Posterior vena cava (tissue), 2 donors: ENCODE measurements at regions not wholly inside any gene's neighbourhood (a gene's known extent, or its start where the extent isn't known, plus 50 kb on each side); places are given as distances from the start of the nearest gene placed in this dataset.

Experiments used
- DNase-seq: peaks from one replicate; pipeline ENCODE4 v3.0.0-alpha.2; 2020; ENCODE audit warnings: low spot score
- intact Hi-C, 2 donors: fragments of 100-400 bp; cut with DNase I; formaldehyde crosslinking; loops; one replicate each; pipeline versions ENCODE4 v1.14.1 to v1.14.2; 2022 to 2023
- donor health status: DM: yes; HTN: yes; CAD: no.
- donor health status: DM: yes; HTN: yes; CAD: no.

GRCh38 chr7:153454306-153454705 lies 597.9 kb upstream of the DPP6 start:
- intact Hi-C loops: no loop called here
- no peak for DNase-seq

GRCh38 chr7:153457746-153458145 lies 594.5 kb upstream of the DPP6 start:
- intact Hi-C loops: no loop called here
- no peak for DNase-seq

- DNase-seq: no peak
- intact Hi-C loops: no loop called here
Observed at GRCh38 chr7:153470004-153470671, 582.1 kb upstream of the DPP6 start.

- no peak for DNase-seq
- intact Hi-C loops: no loop called here
Observed at GRCh38 chr7:153472516-153472915, 579.7 kb upstream of the DPP6 start.

- DNase-seq: no peak
- intact Hi-C loops: no loop called here
Observed at GRCh38 chr7:153473185-153473584, 579.0 kb upstream of the DPP6 start.

- intact Hi-C loops: no loop called here
- no peak for DNase-seq
Observed at GRCh38 chr7:153475239-153475638, 577.0 kb upstream of the DPP6 start.

- intact Hi-C loops: no loop called here
- DNase-seq: no peak
Observed at GRCh38 chr7:153476166-153476565, 576.0 kb upstream of the DPP6 start.

GRCh38 chr7:153496257-153496656 lies 555.9 kb upstream of the DPP6 start:
- no peak for DNase-seq
- intact Hi-C loops: no loop called here

- no peak for DNase-seq
- intact Hi-C loops: no loop called here
Observed at GRCh38 chr7:153503093-153503492, 549.1 kb upstream of the DPP6 start.

GRCh38 chr7:153504288-153505075 lies 547.7 kb upstream of the DPP6 start:
- intact Hi-C loops: no loop called here
- DNase-seq: no peak

GRCh38 chr7:153507885-153508284 lies 544.3 kb upstream of the DPP6 start:
- intact Hi-C loops: no loop called here
- DNase-seq: no peak

GRCh38 chr7:153509768-153510167 lies 542.4 kb upstream of the DPP6 start:
- intact Hi-C loops: no loop called here
- no peak for DNase-seq

GRCh38 chr7:153510674-153511073 lies 541.5 kb upstream of the DPP6 start:
- DNase-seq: no peak
- intact Hi-C loops: no loop called here

GRCh38 chr7:153514032-153514431 lies 538.2 kb upstream of the DPP6 start:
- intact Hi-C loops: no loop called here

GRCh38 chr7:153515359-153515758 lies 536.8 kb upstream of the DPP6 start:
- DNase-seq: no peak
- intact Hi-C loops: no loop called here

More at GRCh38 chr7:153514032-153514431, 538.2 kb upstream of the DPP6 start:
- DNase-seq: no peak

GRCh38 chr7:153518201-153518984 lies 533.8 kb upstream of the DPP6 start:
- intact Hi-C loops: no loop called here
- DNase-seq: no peak

- intact Hi-C loops: no loop called here
- no peak for DNase-seq
Observed at GRCh38 chr7:153521370-153521769, 530.8 kb upstream of the DPP6 start.

GRCh38 chr7:153522261-153522660 lies 529.9 kb upstream of the DPP6 start:
- no peak for DNase-seq
- intact Hi-C loops: no loop called here

GRCh38 chr7:153523320-153524015 lies 528.7 kb upstream of the DPP6 start:
- no peak for DNase-seq
- intact Hi-C loops: no loop called here
